ENCODE measurements at regions not wholly inside any gene's neighbourhood (a gene's known extent, or its start where the extent isn't known, plus 50 kb on each side); places are given as distances from the start of the nearest gene placed in this dataset.
A peak's percentile ranks its signal among the peaks of the same experiment; 100 is the strongest.
"Not testable (repeated sequence)": the region's sequence is repeated elsewhere in the genome, so short reads cannot be mapped to it uniquely, and the experiment has no call there.

GRCh38 chr7:95863-96260, 96.5 kb upstream of the FAM20C start:
- no peak overlapping the region for H3K27ac ChIP-seq (ENCODE audit: low read depth, low read length)
- peaks cover 1% of the 10 kb centered on the region for H3K9me3 ChIP-seq (ENCODE audit: control insufficient read depth, insufficient read depth, low read length)
- 73% methylated on average over 3 of the region's 8 CpGs for WGBS (ENCODE audit: insufficient coverage)
- no peaks in the 10 kb centered on the region for H3K36me3 ChIP-seq (ENCODE audit: control insufficient read depth, insufficient read depth, low read length)
- no peaks in the 10 kb centered on the region for H3K27me3 ChIP-seq (ENCODE audit: control insufficient read depth, insufficient read depth, low read length)
- no peak overlapping the region for H3K4me3 ChIP-seq (ENCODE audit: low read depth, low read length)
- DNase-seq (ENCODE audit: low read depth in 4 of 6, low spot score in 6 of 6) = no peak
- H3K4me1 ChIP-seq (ENCODE audit: control insufficient read depth, insufficient read depth, low read length) = peaks cover 24% of the 10 kb centered on the region

DNA sequence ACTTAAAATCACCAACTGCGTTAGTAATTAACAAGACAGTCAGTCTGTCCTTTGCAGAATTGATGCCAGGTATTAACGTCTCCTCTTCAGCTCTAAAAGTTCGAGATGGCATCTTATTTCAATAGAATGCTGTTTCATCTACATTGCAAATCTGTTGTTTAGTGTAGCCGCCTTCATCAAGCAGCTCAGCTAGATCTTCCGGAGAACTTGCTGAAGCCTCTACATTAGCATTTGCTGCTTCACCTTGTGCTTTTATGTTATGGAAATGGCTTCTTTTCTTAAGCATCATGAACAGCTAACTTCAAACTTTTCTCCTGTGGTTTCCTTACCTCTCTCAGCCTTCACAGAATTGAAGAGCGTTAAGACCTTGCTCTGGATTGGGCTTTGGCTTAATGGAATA, 95.5 kb upstream of the FAM20C start:
- WGBS (ENCODE audit: insufficient coverage) = 63% methylated on average over 2 of the region's 6 CpGs
- no peaks in the 10 kb centered on the region for H3K27me3 ChIP-seq (ENCODE audit: control insufficient read depth, insufficient read depth, low read length)
- no peak for DNase-seq (ENCODE audit: low read depth in 4 of 6, low spot score in 6 of 6)
- H3K4me3 ChIP-seq (ENCODE audit: low read depth, low read length) = no peak overlapping the region
- no peak overlapping the region for H3K27ac ChIP-seq (ENCODE audit: low read depth, low read length)
- H3K36me3 ChIP-seq (ENCODE audit: control insufficient read depth, insufficient read depth, low read length) = no peaks in the 10 kb centered on the region
- peaks cover 19% of the 10 kb centered on the region for H3K4me1 ChIP-seq (ENCODE audit: control insufficient read depth, insufficient read depth, low read length)
- peaks cover 1% of the 10 kb centered on the region for H3K9me3 ChIP-seq (ENCODE audit: control insufficient read depth, insufficient read depth, low read length)

DNA sequence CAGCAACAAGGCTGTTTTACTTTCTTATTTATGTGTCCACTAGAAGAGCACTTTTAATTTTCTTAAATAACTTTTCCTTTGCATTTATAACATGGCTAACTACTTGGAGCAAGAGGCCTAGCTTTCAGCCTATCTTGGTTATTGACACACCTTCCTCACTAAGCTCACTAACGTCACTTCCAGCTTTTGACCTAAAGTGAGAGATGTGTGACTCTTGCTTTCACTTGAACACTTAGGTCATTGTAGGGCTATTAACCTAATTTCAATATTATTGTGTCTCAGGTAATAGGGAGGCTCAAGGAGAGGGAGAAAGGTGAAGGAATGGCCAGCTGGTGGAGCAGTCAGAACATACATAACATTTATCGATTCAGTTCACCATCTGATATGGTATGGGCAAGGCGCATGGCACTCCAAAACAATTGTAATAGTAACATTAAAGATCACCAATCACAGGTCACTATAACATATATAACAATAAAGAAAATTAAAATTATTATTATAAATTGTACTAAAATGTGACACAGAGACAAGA, 95.0 kb upstream of the FAM20C start:
- DNase-seq (ENCODE audit: low read depth in 4 of 6, low spot score in 6 of 6) = no peak
- no peaks in the 10 kb centered on the region for H3K27me3 ChIP-seq (ENCODE audit: control insufficient read depth, insufficient read depth, low read length)
- no peaks in the 10 kb centered on the region for H3K36me3 ChIP-seq (ENCODE audit: control insufficient read depth, insufficient read depth, low read length)
- WGBS (ENCODE audit: insufficient coverage) = no CpG with 5 or more reads among the region's 3 CpGs
- H3K4me3 ChIP-seq (ENCODE audit: low read depth, low read length) = no peak overlapping the region
- peaks cover 1% of the 10 kb centered on the region for H3K9me3 ChIP-seq (ENCODE audit: control insufficient read depth, insufficient read depth, low read length)
- H3K4me1 ChIP-seq (ENCODE audit: control insufficient read depth, insufficient read depth, low read length) = peaks cover 19% of the 10 kb centered on the region
- H3K27ac ChIP-seq (ENCODE audit: low read depth, low read length) = no peak overlapping the region

- Histone ChIP-seq H3K9me3 (ENCODE audit: control insufficient read depth, insufficient read depth, low read length) (peaks cover 1% of the 10 kb centered on the region), H3K27me3 (ENCODE audit: control insufficient read depth, insufficient read depth, low read length) (no peaks in the 10 kb centered on the region), H3K36me3 (ENCODE audit: control insufficient read depth, insufficient read depth, low read length) (no peaks in the 10 kb centered on the region), H3K27ac (ENCODE audit: low read depth, low read length) (no peak overlapping the region), H3K4me1 (ENCODE audit: control insufficient read depth, insufficient read depth, low read length) (peaks cover 8% of the 10 kb centered on the region), H3K4me3 (ENCODE audit: low read depth, low read length) (no peak overlapping the region)
- DNase-seq (ENCODE audit: low read depth in 4 of 6, low spot score in 6 of 6) = peak in 1 of 6 donors; percentile 92
- WGBS (ENCODE audit: insufficient coverage) = 62% methylated on average over 8 of the region's 10 CpGs
These were observed 91.0 kb upstream of the FAM20C start for GRCh38 chr7:101146-102046.

- no peak for DNase-seq (ENCODE audit: low read depth in 4 of 6, low spot score in 6 of 6)
- H3K4me3 ChIP-seq (ENCODE audit: low read depth, low read length) = no peak overlapping the region
- WGBS (ENCODE audit: insufficient coverage) = 75% methylated on average over 9 of the region's 13 CpGs
These were observed 90.2 kb upstream of the FAM20C start for GRCh38 chr7:102047-102711.

DNA sequence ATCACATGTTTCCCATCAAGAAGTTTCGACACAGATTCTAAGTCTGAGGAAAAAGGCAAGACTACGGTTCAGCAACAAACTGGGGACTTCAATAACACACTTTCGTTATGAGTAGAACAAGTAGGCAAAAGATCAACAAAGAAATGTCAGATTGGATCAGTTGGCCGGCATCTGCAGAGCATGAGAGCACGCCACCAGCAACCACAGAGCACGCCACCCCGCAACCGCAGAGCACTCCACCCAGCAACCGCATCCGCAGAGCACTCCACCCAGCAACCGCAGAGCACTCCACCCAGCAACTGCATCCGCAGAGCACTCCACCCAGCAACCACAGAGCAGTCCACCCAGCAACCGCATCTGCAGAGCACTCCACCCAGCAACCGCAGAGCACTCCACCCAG, 89.7 kb upstream of the FAM20C start:
- H3K36me3 ChIP-seq (ENCODE audit: control insufficient read depth, insufficient read depth, low read length) = no peaks in the 10 kb centered on the region
- no peak overlapping the region for H3K4me3 ChIP-seq (ENCODE audit: low read depth, low read length)
- H3K4me1 ChIP-seq (ENCODE audit: control insufficient read depth, insufficient read depth, low read length) = peaks cover 8% of the 10 kb centered on the region
- no peak for DNase-seq (ENCODE audit: low read depth in 4 of 6, low spot score in 6 of 6)
- H3K27ac ChIP-seq (ENCODE audit: low read depth, low read length) = no peak overlapping the region
- WGBS (ENCODE audit: insufficient coverage) = 69% methylated on average over 8 of the region's 14 CpGs
- H3K9me3 ChIP-seq (ENCODE audit: control insufficient read depth, insufficient read depth, low read length) = peaks cover 1% of the 10 kb centered on the region
- no peaks in the 10 kb centered on the region for H3K27me3 ChIP-seq (ENCODE audit: control insufficient read depth, insufficient read depth, low read length)

More at GRCh38 chr7:102047-102711, 90.2 kb upstream of the FAM20C start:
- Histone ChIP-seq H3K9me3 (ENCODE audit: control insufficient read depth, insufficient read depth, low read length) (peaks cover 1% of the 10 kb centered on the region), H3K27ac (ENCODE audit: low read depth, low read length) (no peak overlapping the region), H3K4me1 (ENCODE audit: control insufficient read depth, insufficient read depth, low read length) (peaks cover 8% of the 10 kb centered on the region), H3K27me3 (ENCODE audit: control insufficient read depth, insufficient read depth, low read length) (no peaks in the 10 kb centered on the region), H3K36me3 (ENCODE audit: control insufficient read depth, insufficient read depth, low read length) (no peaks in the 10 kb centered on the region)

GRCh38 chr7:103981-104380, 88.4 kb upstream of the FAM20C start:
- not testable (repeated sequence) for H3K27me3 ChIP-seq (ENCODE audit: control insufficient read depth, insufficient read depth, low read length); H3K36me3 ChIP-seq (ENCODE audit: control insufficient read depth, insufficient read depth, low read length); H3K27ac ChIP-seq (ENCODE audit: low read depth, low read length); H3K4me3 ChIP-seq (ENCODE audit: low read depth, low read length); H3K9me3 ChIP-seq (ENCODE audit: control insufficient read depth, insufficient read depth, low read length); DNase-seq (ENCODE audit: low read depth in 4 of 6, low spot score in 6 of 6)
- peaks cover 11% of the 10 kb centered on the region for H3K4me1 ChIP-seq (ENCODE audit: control insufficient read depth, insufficient read depth, low read length)
- no CpG with 5 or more reads among the region's 10 CpGs for WGBS (ENCODE audit: insufficient coverage)

GRCh38 chr7:105002-105401, 87.4 kb upstream of the FAM20C start:
- no peak for DNase-seq (ENCODE audit: low read depth in 4 of 6, low spot score in 6 of 6)
- H3K4me1 ChIP-seq (ENCODE audit: control insufficient read depth, insufficient read depth, low read length) = peaks cover 11% of the 10 kb centered on the region
- H3K27ac ChIP-seq (ENCODE audit: low read depth, low read length) = no peak overlapping the region
- no peaks in the 10 kb centered on the region for H3K36me3 ChIP-seq (ENCODE audit: control insufficient read depth, insufficient read depth, low read length)
- no peaks in the 10 kb centered on the region for H3K9me3 ChIP-seq (ENCODE audit: control insufficient read depth, insufficient read depth, low read length)
- H3K4me3 ChIP-seq (ENCODE audit: low read depth, low read length) = no peak overlapping the region
- WGBS (ENCODE audit: insufficient coverage) = 92% methylated on average over 6 of the region's 8 CpGs
- H3K27me3 ChIP-seq (ENCODE audit: control insufficient read depth, insufficient read depth, low read length) = no peaks in the 10 kb centered on the region

GRCh38 chr7:106356-106755, 86.0 kb upstream of the FAM20C start:
- Histone ChIP-seq H3K36me3 (ENCODE audit: control insufficient read depth, insufficient read depth, low read length) (no peaks in the 10 kb centered on the region), H3K4me1 (ENCODE audit: control insufficient read depth, insufficient read depth, low read length) (peaks cover 11% of the 10 kb centered on the region), H3K27me3 (ENCODE audit: control insufficient read depth, insufficient read depth, low read length) (no peaks in the 10 kb centered on the region), H3K27ac (ENCODE audit: low read depth, low read length) (no peak overlapping the region), H3K4me3 (ENCODE audit: low read depth, low read length) (no peak overlapping the region), H3K9me3 (ENCODE audit: control insufficient read depth, insufficient read depth, low read length) (no peaks in the 10 kb centered on the region)
- 85% methylated on average over 5 of the region's 5 CpGs for WGBS (ENCODE audit: insufficient coverage)
- no peak for DNase-seq (ENCODE audit: low read depth in 4 of 6, low spot score in 6 of 6)
